ENCODE measurements at regions not wholly inside any gene's neighbourhood (a gene's known extent, or its start where the extent isn't known, plus 50 kb on each side); places are given as distances from the start of the nearest gene placed in this dataset.

DNA sequence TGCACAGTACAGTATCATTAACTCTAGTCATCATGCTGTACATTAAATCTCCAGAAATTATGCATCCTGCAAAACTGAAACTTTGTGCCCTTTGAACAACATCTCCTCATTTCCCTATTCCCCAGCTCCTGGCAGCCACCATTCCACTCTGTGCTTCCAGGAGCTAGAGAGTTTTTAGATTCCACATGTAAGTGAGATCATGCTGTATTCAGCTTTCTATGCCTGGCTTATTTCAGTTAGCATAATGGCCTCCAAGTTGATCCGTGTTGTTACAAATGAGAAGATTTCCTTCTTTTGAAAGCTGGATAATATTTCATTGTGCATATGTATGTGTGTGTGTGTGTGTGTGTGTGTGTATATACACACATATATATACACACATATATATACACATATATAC is 86.9 kb upstream of the SLC24A3 start:
- TF ChIP-seq GABPA (IDR thresholded peaks at IDR 0.05; ENCODE audit: borderline replicate concordance, insufficient read depth, low read length) (no peak), JUN (IDR thresholded peaks at IDR 0.05; ENCODE audit: low read depth, low read length) (no peak)
- TF ChIP-seq, protein P1, sequence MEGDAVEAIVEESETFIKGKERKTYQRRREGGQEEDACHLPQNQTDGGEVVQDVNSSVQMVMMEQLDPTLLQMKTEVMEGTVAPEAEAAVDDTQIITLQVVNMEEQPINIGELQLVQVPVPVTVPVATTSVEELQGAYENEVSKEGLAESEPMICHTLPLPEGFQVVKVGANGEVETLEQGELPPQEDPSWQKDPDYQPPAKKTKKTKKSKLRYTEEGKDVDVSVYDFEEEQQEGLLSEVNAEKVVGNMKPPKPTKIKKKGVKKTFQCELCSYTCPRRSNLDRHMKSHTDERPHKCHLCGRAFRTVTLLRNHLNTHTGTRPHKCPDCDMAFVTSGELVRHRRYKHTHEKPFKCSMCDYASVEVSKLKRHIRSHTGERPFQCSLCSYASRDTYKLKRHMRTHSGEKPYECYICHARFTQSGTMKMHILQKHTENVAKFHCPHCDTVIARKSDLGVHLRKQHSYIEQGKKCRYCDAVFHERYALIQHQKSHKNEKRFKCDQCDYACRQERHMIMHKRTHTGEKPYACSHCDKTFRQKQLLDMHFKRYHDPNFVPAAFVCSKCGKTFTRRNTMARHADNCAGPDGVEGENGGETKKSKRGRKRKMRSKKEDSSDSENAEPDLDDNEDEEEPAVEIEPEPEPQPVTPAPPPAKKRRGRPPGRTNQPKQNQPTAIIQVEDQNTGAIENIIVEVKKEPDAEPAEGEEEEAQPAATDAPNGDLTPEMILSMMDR (IDR thresholded peaks at IDR 0.05; ENCODE audit: control extremely low read depth in 1 of 3, insufficient read depth in 1 of 3, low read depth in 1 of 3, low read length in 3 of 3), result no peak

Measured in H1 (cell line).